GM18520 (cell line): ENCODE measurements at regions not wholly inside any gene's neighbourhood (a gene's known extent, or its start where the extent isn't known, plus 50 kb on each side); places are given as distances from the start of the nearest gene placed in this dataset.

Experiments
- ATAC-seq: cut with Tn5 transposase; IDR thresholded peaks from one replicate; pipeline ENCODE4 v1.9.1; 2021; ENCODE audit not compliant: unreplicated experiment

DNA sequence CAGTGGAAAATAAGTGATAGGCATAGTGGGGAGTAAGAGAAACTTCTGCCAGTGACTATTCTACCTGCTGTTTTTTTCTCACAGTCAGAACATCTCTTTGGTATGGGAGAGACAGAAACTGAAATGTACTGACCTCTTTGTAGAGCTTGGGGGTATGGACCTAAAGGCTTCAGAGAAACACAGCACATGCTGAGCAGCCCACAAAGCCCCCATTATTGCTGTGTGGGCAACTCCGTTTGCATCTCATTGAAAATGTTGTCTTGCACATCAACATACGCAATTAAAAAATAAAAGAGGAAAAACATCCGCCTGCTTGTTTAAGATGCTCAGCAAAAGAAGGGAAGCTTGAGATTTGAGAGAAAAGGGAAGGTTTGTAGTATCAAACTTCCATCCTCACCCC is 443.4 kb upstream of the SEMA6D start:
- ATAC-seq, result no peak

DNA sequence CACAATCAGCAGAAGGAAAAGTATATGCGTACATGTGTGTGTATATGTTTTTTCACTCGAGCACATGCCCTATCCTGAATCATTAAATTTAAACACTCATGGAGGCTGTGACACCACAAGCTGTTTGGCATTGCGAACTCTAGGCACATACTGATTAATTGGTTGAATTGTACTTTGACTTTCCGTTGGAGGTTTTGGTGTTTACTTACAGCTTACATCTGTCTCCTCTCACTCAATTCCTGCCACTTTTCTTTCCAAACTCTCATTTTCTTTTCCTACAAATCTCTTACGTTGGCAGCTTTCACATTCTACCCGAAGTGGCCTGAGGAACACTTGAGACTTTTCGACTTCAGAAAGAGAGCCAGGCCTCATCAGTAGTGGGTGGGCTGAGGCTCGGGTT is 434.1 kb upstream of the SEMA6D start:
- ATAC-seq, result no peak

DNA sequence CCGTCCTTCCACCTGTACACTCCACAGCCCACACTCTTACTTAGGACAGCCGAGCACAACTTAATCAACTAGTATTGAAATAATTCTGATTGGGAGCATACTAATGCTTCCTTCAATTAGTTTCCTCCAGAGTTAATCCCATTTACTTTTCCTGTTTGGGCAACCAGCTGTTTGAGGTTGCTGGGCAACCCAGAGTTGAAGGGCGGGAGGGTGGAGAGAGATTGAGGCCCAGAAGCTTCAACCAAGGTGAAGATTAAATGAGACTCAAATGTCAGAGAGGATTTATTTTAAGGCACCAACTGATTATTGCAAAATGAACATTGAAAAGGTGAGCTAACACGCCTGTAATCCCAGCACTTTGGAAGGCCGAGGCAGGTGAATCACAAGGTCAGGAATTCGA is 428.5 kb upstream of the SEMA6D start:
- ATAC-seq, result no peak

DNA sequence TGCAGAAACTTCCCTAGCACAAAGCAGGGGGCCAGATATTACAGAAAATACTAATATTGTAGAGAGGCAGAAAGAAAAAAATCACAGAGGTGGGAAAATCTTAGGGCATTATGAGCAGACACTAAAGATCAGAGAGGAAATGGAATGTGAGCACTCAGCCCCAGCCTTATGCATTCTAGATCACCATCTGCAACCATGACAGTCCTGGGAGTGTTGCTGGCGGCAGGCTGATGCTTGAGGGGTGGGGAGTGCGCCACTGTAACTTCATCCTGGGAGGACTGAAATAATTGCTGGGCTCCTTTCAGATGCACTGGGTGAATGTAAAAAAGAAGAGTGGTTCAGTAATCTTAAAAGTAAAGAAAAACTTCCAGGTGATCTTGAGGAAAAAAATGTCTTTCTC is 427.6 kb upstream of the SEMA6D start:
- no peak for ATAC-seq

DNA sequence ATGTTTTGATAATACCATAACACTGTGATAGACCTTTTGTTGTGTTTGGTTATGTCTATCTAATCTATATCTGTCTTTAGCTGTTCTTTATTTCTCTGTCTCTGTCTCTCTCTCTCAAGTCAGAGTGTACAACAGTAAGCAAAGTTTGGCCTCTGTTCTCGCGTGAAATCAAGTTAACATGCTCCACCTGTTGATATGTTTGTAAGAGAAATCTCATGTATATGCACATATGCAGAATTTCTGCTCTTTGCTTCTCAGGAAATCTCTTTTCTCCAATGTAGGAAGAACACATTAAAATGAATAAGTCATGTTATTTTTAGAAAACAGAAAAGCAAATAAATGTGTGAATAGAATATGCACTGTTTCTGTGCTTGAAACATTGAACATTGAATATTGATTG is 425.5 kb upstream of the SEMA6D start:
- no peak for ATAC-seq

DNA sequence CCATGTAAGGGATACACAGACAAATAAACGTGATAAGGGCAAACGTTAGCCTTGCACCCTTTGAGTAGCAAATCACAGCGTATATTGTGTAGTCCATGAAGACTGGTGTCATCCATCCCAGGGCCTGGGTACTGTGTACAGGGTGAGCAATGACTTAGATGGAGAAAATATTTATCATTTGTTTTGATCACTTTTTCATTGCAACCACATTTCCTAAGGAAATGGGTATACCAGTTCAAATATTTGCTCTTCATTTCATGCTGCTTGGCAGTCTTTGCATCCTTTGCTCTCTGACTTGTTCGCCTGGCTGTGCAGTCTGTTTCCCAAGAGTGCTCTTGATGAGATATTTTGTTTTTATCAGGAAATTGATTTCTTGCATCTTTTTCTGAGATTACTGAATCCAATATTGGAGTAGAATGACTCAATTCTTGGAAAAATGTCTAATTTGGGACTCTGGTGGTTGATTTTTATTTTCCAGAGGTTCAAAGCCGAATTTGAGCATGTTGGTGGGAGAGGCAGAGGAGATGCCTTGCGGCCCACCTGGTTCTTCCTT is 424.6 kb upstream of the SEMA6D start:
- no peak for ATAC-seq

DNA sequence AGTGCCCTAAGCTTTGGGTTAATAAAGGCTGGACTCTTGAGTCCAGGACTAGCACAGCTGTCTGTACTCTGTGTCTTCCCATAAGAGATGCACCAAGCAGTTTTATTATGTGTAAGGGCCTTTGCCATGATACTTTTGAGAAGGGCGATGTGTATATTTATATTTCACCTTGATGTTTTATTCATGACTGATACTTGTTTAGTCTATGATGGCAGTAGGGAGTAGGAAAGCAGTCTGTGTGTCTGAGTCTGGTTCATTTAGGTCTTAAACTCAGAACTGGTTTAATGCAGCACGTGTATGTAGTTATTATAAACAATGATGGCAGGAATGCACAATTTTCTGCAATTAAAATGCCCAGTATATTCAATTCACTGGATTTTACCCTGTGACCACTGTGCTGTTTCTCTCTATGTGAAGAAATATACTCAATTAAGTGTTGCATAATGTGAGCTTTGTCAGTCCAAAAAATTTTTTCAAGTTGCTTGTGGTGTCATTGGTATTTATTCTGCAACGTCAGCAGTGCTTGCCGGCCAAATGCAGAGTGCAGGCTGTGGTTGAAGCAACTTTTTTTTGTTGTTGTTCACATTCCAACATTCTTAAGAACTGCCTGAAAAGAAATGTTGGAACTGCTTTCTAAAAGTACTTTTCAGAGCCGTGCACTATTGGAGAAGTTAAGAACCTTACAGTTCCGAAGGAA is 423.7 kb upstream of the SEMA6D start:
- no peak for ATAC-seq

DNA sequence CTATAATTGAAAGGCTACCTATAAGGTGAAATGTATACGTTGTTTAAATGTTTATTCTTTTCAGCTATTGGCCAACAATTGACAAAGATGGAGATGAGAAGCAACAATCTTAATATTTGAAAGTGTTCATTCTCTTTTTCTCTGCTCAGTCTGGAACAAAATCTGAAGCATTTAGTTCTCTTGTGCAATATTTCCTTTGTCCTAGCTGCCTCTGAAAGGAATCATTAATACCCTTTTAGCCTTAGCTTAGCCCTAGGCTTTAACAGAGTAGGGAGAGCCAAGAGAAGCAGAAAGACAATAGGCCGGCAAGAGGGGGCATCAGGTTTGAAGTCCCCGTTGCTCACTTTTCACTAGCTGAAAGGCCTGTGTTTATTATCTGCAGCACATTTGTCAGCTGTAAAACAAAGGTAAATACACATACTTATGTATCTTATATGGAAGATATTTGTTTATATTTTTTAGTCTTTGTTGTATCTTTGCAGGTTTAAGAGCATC is 422.5 kb upstream of the SEMA6D start:
- ATAC-seq, result no peak

DNA sequence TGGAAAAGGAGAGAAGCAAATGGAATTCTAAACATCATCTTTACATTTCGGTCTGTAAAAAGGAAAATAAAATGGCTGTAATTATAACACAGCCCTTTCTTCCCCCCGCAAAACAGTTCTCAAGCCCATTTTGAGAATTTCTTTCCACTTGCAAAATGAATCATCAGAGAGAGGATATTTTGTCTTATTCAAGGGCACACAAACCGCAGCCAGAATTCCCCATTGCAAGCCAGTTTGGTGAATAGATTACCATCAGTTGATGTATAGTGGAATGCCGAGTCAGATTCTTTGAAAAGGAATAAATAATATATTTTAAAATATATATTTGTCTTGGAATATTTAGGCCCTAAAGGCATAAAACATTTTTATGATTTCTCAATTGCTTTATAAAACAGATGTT is 420.4 kb upstream of the SEMA6D start:
- ATAC-seq, result no peak

DNA sequence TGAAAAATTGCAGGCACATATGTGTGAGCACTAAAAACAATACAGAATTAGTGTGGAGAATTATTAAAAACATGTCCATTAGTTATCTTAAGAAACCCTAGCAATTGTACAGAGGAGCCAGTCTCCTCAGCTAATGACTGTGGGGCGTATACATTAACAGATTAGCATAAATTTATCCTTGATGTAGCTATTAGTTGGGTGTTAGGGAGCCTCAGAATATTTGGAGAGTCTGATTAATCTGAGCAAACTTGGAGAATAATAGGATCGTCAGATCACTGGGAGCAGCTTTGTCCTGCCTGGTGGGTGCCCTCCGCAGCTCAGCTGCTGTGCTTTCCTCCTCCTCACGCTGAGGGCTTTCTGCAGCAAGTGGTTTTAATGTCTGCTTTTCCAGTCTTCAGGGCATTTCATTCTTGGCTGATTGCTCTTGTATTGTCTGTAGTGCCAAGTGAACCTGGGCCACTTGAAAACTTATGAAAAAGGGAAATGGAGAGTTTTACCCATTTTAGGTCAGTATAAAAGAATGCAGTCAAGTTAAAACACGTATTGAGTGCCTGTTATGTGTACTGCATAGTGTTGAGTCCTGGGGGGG is 417.4 kb upstream of the SEMA6D start:
- ATAC-seq, result no peak

DNA sequence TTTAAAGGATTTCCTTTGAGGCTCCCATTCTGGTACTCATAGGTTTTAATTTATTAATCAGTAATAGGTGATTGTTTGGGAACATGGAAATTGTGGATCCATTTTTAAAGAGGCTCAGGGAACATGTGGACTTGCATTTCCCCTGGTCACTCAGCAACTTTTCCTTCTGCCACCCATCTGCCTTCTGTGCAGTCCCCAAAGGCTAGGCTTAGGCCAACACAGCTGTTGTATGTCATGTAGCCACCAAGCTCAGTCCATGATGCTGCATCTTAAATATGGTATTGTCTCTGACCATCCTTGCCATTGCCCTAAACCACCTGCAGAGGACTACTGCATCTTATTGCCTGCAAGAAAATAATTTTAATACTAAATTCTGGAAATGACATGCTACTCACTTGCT is 416.7 kb upstream of the SEMA6D start:
- ATAC-seq, result no peak

DNA sequence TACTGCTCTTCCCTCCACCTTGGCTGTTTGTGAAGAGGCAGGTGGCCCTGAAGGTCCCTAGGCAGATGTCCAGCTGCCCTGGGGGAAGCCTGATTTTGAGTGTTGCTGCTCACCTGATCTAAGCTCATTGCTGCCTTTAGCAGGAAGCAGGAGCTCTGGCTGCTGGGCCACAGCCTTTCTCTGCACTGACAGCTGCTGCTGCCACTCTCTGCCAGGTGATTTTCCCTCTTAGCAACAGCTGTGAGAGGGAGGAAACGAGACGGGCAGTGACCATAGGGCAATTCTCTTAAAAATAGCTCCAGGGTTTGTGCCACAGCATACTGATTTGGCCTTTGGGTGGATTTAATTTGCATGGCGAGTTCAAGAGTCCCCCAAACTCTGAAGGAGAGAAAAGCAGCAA is 415.8 kb upstream of the SEMA6D start:
- no peak for ATAC-seq

DNA sequence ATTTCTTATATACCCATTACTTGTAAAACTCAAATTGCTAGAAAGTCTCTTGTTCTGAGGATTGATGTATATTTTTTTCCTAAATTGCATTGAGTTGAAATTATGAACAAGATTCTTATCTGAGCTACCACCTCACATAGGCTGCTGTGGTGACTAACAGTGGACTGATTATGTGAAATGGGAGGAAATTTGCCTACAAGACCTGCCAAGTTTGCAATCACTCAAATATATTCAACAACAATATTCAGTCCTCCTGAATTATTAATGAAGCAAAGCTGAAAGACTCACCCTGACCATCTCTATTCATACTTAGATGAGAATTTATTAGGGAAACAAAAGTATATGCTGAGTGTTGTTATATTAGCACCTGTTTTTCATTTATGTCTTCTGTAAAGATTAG is 412.6 kb upstream of the SEMA6D start:
- no peak for ATAC-seq

DNA sequence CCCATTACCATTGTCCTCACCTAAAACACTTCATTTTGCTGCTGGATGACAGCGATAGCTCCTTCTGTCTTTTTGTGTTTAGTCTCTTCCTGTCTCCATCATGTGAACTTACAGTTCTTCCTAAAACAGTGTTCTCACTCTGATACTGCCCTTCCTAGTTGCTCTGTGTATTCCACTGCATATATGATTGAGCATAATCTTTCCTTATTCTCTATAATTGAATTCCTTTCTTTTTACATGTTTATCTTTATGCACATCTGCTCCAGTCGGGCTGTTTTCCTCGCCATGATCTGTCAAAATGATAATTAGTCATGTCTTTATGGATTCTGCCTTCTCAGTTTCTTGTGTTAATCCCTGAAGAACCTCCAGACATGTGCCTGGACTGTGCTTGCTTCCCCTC is 405.1 kb upstream of the SEMA6D start:
- ATAC-seq, result no peak

DNA sequence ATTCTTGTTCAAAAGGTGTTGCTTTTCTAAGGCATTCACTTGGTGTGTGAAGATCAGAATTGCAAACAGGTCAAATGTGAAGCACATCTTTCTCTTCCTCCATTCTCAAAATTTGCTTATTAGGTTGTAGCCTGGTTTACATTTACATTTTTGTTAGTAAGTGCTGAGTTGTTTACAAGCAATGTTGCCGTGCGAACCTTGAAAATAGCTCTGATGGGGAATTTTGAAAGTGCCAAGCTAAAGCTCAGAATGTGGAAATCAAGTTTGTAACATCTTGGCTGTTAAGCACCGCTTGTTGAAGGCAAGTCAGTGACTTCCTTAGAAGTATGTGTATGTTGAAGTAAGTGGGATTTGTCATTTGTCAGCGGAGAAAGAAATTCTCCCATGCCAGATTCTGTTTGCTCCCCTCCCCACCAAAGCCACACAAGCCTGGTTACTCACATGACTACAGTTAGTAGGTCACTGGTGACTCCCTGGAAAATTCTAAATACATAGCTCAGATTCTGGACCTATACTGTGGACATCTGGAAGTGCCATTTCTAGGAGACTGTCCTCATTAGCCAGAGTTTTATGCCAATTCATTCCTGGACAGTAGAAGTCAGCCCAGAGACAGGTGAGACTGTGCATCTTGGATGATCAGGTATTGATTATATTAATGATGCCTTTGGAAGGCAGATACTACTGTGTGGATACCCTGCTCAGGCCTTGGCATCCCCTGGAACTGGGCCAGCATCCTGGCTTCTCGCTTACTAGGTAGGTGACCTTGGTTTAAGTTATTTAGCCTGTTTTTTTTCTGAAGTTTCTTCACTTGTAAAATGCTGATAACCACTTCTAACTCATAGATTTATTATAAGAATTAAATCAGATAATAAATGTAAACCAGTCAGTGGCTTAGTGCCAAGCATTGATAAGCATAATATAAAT is 390.6 kb upstream of the SEMA6D start:
- no peak for ATAC-seq

DNA sequence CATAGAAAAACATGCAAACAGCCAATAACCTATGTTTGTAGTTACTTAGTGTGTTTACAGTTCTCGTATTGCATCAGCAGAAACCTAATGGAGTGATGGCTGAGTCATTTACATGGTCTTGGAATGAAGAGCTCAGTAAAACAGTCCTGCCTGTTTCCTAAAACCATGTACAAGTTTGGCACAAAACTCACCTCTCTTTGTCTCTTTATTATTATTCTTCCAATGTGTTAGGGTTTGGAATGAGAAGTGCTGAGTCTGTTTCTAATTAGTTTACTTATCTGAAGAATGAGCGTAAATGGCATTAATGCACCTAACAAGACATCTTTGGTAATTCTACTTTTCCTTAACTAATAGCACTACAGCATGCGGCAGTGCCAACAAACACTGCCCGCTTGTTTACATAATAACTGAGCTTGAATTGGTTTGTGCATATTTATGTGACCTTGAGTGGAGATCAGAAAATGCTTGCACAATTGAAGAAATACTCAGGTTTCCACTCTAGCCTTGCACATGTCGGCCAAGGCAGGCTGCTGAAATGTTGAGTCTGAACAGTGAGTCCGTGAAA is 385.4 kb upstream of the SEMA6D start:
- no peak for ATAC-seq

DNA sequence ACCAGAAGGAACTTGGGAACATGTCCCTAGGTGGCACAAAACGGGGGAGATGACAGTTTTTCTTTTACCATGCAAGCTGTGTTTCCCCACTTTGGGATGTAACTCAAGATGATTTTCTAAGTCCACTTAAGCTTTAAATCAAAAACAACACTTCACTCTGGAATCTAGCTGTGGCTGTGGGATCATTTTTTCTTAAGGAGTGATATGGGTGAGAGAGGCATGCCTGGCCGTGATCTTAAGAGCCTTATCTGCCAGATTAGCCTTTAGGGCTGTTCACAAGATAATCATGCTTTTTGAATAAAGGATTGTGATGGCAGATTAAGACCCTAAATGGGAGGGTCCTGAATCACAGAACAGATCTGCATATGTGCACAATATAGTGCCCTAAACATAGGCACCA is 384.8 kb upstream of the SEMA6D start:
- ATAC-seq, result no peak

DNA sequence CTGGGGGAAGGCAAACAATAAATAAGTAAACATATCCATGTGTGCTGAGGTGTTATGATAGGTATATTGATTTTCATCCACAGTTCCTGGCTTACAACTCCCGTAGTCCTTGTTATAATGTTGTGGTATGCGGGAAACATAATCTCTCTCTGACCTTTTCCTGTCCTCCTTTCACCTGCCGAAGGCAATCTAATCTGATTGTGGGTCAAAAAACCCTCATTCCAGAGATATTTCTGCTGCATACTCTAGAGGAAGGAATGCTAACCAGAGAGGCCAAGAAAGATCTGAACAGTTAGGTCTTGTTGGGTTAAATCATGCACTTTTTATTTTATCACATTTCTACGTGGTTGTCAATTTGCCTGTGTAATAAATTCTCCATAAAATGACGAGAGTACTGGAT is 383.6 kb upstream of the SEMA6D start:
- ATAC-seq, result no peak

DNA sequence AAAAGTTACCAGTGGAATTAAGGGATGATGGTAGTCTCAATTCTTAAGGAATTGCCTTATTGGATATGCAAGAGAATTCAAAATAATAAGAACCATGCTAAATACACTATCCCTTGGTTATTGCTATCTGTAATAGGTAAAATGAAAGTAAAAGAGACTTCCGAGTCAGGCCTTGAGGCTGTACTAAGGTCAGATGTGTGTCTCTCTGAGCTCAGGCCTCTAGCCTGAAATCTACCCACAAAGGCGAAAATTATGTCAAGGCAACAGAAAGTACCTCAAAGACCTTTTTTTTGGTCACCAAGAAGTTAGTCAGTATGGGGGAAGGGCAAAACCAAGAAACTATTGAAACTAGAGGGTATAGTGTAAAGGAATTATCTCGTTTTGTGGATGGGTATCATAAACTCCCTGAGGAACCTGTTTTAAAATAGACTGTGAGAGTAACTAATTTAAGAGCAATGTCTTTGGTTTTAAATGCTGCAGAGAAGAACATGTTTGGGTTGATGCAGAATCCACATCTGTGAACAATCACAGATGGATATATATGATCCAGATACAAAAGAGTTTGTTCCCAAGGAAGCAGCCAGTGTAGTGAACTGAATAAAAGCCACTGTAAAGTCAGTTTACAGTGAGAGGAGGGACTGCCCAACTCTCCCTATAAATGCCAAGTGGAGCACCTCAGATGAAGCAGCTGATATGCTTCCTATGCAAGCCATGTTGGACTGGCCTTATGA is 382.3 kb upstream of the SEMA6D start:
- no peak for ATAC-seq

DNA sequence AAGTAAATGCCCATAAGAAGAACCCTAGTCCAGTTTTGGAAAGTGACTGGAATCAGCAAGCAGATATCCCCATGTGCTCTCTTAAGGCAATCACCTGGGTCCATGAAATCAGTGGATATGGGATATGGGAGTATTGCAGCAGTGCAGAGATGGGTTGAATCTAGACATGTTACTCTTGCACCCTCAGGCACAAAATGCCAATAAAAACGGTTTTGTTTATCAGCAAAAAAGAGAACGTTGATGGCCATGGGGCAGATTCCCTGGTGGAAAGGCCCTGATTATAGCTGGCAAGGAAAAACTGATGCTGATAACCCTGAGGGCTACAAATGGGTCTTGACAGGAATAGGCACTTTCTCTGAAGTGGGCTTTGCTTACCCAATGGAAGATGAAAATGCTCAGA is 380.2 kb upstream of the SEMA6D start:
- no peak for ATAC-seq

DNA sequence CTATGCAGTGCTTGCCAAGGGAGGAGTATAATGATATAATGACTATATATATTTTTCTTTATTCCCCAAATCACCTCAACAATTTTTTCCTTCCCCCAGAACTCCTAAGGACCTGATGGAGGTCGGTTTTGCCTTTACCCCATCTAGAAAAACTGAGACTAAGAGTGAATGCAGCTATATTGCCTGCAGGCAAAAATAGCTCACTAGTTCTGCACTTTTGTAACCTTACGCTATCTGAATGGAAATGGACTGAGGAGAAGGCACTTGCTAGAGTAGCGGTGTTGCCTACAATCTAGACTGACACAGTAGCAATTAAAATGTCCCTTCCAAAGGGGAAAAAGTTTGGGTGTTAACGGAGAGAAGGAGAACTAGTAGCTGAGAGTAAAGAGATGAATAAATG is 379.5 kb upstream of the SEMA6D start:
- no peak for ATAC-seq
